Left ventricle myocardium superior (tissue), 1 donor: ENCODE measurements at regions not wholly inside any gene's neighbourhood (a gene's known extent, or its start where the extent isn't known, plus 50 kb on each side); places are given as distances from the start of the nearest gene placed in this dataset.

ENCODE experiments used
- ATAC-seq: fragments of 200-7000 bp; cut with Tn5 transposase; one replicate; pipeline ENCODE4 v1.9.1; 2020; ENCODE audit warnings: mild to moderate bottlenecking, moderate library complexity
- DNase-seq: peaks from one replicate; pipeline ENCODE4 v3.0.0-alpha.2; 2020
- intact Hi-C: fragments of 100-400 bp; cut with micrococcal nuclease; formaldehyde crosslinking; loops from one replicate; pipeline ENCODE4 v1.11.0; 2022
- donor health status: DM: no; HTN: yes; CAD: no; lungs with severe emphysema.

DNA sequence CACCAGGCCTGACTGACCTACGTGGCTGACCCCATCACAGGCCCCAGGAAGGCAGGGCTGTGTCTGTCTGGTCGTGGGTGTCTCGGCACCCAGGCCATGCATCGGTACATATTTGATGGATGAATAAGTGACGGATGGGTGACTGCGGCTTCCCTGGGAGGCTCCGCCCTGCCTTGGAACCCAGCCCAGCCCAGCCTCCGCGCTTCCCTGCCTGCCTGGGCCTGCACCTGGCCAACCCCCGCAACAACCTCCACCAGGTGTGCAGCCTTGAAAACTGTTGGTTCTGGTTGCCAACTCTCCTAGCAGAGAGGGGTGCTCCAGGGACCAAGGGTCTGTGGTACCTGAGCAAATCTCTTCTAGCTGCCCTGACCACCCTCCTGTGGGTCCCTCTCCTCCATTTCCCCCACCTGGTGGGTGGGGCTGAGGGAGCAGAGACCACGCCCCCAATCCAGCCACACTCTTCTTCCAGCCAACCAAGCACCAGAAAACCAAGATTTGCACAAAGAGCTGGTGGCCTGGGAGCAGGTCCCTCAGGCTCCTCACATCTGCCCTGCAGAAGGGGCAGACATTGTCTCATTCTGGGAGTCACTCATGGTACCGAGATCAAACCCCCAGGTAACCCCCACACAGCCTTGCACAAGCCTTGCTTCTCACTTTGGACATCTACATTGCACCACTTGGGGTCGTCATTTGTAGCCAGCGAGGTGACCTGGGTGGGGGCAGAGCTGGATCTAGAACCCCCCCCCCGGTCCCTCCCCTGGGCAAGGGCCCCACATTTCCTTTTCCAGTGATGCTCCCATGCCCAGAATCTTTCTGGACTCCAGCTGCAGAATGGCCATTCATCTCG, 100.6 kb upstream of the IER5L start:
- intact Hi-C loops = no loop called here
- DNase-seq = no peak
- no peak for ATAC-seq

DNA sequence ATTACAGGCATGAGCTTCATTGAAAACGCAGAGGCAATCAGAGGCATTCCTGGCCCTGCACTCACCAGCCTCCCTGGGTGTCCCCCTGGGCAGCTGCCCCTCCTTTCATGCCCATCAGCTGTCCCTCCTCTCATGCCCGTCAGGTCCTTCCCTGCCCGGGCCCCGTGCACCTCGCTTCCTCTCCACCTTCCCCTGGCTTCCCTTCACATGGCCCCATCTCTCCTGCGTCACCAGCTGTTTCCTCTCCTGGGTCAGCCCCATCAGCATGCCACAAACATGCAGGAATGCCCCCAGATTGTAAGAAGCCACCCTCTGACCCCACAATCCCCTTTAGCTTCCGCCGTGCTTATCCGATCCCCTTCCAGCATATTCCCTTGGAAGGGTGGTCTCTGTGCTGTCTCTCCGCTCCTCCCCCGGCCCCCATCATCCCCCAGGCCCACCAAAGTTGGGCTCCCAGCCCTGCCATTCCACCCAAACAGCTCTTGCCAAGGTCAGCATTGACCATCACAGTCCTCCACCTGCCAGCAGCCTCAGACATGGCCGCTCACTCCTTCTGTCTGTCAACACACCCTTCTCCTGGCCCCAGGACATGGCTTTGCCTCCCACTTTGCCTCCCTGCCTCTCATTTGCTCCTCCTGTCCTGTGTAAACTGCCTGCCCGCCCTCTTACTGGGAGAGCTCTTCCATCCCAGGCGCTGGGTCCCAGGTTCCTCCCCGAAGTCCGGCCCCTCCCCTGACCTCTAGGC, 98.6 kb upstream of the IER5L start:
- no peak for DNase-seq
- ATAC-seq = no peak
- intact Hi-C loops = no loop called here

DNA sequence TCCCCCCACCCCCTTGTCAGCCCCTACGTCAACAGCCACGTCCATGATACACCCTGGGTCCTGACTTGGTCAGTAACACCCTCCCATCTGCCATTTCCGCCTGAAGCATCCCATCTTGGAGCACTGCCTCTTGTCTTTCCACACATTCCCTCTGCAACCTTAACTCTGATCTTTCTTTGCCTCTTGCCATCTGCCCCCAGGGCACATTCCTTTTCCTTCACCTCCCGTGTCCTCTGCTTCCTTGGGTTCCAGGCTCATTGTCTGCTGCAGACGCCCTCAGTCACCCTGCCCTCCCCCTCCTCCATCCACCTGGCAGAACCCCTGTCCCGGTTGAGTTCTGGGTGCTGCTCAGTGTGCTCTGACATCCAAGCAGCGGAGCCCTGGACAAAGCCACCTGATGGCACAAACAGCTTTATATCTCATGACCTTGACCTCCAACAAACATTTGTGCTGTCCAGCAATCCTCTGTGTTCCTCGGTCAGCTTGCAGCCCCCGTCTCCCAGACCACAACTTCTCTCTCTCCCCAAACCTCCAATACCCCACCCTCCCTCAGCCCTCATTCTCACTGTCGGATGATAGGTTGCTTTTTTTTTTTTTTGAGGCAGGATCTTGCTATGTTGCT, 97.7 kb upstream of the IER5L start:
- ATAC-seq (no peak), DNase-seq (no peak)
- intact Hi-C loops = no loop called here

DNA sequence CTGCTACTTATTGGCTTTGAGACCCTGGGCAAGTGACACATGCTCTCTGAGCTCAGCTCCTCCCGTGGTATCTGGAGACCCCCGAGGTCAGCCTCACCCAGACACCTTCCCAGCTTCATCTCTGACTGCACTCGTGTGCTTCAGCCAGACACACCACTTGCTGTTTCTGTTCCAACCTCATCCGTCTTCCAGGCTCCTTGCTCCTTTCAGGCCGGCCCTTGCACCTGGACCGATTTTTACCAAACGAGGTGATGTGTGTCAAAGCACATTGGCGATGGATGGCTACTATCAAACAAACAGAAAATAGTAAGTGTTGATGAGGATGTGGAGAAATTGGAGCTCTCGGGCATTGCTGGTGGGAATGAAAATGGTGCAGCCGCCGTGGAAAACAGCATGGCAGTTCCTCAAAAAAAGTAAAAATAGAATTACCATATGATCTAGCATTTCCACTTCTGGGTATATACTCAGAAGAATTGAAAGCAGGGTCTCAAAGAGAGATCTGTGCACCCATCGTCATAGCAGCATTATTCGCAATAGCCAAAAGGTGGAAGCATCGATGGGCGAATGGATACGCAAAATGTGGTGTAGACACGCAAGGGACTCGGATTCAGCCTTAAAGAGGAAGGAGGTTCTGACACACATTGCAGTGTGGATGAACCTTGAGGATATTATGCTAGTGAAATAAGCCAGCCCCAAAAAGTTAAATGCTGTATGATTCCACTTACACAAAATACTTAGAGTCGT, 96.1 kb upstream of the IER5L start:
- ATAC-seq (no peak), DNase-seq (no peak)
- intact Hi-C loops = no loop called here

DNA sequence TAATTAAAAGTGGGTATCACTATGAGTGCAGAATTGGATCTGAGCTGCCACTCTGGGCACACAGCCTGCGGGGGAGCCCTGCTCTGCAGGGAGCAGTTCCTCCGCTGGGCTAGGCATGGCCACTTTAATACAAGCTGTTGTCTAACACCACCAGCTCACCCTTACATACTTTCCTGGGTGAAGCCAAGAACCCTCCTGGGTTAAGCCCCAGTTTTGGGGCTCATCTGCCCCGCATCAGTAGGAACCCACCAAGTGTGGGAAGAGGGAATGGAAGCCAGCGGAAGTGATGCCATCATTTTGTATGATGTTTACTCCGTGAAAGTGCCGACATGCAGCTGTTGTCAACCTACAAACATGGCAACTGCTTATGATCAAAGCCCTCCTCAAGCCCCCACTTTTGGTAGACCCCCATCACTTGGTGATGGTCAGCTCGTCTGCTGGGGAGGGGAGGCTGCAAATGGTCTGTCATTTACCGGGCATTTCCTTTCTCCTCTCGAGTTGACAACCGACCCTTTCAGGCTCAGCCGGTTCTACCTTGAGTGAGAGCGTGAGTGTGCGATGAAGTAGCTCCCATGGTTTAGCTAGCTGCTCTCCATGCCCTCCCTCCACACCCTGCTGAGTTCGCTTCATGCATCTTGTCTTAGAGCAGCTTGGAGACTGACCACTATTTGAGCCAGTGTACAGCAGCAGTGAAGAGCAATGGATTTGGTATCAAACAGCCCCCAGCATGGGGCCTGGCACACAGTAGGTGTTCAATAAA, 95.3 kb upstream of the IER5L start:
- ATAC-seq (no peak), DNase-seq (no peak)
- intact Hi-C loops = no loop called here

DNA sequence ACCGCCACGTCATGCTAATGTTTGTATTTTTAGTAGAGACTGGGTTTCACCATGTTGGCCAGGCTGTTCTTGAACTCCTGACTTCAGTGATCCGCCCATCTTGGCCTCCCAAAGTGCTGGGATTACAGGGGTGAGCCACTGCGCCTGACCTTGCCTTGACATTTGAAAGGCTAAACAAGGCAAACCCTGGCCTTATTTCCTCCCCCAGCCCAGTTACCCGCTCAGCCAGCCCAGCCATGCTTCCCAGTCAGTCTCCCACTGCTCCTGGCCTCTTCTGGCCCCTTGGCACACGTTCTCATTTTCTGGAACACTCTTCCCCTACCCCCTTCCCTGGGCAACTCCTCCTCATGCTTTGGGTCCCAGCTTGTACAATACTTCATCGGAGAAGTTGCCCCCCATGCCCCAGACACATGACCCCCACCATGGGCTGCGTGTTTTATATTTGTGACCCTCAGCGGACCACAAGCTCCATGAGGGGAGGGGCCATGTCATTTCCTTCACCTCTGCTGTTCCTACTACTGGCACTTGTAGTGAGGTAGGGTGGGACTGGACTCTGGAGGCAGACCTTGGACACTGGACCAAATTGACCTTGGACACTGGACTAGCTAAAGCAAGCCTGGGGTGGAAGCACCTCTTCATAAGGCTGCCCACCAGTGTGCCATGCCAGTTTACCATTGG, 94.4 kb upstream of the IER5L start:
- DNase-seq = no peak
- intact Hi-C loops = no loop called here
- ATAC-seq = no peak

DNA sequence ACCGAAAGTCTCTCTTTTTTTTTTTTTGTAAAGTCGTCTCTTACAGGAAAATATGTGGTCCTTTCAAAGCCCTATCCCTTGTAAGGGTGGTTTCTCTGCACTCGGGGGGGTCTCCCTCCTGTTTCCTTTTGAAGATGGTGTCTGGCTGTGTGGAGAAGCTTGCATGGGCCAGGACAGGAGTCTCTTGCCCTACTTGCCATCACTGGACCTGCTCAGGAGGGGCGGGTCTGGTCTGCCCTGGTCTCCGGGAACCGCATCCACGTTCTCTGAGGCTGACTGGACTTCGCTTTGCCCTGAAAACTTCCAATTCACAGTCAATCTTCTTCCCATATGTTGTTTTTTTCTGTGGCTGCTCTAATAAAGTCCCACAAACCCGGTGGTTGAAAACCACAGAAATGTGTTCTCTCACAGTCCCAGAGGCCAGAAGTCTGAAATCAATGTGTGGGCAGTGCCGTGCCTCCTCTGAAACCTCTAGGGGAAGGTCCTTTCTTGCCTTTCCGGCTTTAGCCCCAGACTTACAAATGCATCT, 92.9 kb upstream of the IER5L start:
- no peak for ATAC-seq
- intact Hi-C loops = no loop called here
- no peak for DNase-seq

DNA sequence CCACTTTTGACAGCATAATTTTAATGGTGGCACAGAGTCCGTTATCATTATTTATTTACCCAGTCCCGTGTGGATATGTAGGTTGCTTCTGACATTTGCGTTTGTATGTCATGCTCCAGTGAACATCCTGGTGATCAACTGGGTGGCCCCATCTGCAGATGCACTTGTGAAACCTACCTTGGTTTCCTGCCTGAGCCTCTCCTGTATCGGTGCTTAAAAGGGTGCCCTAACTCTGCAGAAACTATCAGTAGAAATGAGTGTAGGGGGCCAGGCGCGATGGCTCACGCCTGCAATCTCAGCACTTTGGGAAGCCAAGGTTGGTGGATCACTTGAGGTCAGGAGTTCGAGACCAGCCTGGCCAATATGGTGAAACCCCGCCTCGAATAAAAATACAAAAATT, 92.1 kb upstream of the IER5L start:
- DNase-seq (no peak), ATAC-seq (no peak)
- intact Hi-C loops = no loop called here

DNA sequence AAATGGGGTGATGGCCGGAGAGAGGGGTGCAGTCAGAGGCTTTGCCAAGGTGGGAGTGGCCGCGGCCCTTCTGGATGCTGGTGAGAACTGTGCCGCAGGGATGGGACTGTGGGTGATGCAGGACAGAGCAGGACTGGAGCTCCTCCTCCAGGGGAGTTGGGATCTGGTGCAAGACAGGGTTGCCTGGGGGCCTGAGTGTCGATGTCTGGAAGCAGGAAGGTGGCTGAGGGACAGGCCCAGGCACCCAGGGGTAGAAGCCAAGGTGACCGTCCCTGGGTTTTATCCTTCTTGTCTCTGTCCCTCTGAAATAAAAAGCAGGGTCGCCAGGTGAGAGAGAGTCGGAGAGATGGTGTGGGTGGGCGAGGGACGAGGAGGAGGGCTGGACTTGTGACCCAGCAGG, 89.1 kb upstream of the IER5L start:
- DNase-seq = peak; percentile 15
- no peak for ATAC-seq
- intact Hi-C loops = no loop called here

DNA sequence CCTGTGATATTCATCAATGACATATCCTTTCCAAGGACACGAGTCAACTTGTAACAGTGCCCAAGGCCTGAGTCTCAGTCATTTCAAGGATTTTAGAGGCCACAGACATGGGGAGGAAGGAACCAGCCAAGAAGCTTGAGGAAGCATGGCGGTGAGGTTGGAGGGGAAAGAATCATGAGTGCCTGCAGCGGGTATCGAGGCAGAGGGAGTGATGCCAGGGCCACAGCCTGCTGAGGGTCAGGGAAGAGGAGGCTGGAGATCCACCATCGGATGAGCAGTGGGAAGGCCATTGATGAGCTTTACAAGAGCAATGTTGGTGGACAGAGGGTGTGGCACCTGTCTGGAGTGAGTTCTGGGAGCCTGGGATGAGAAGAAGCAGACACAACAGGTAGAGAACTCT, 88.5 kb upstream of the IER5L start:
- DNase-seq (no peak), ATAC-seq (no peak)
- intact Hi-C loops = no loop called here

DNA sequence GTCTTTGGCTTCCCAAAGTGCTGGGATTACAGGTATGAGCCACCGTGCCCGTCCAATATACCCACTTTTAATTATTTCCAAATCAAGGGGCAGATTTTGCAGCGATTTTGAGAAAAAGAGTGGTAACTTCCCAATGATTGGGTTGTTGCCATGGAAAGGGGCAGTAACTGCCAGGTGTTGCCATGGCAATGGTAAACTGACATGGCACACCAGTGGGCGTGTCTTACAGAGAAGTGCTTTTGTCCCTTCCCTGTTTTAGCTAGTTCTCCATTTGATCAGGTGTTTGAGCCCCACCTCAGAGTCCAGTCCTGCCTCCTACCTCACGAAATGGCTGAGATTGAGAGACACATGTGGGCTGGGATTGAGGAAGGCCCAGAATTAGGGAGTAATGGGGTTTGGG, 86.3 kb upstream of the IER5L start:
- DNase-seq (no peak), ATAC-seq (no peak)
- intact Hi-C loops = no loop called here

DNA sequence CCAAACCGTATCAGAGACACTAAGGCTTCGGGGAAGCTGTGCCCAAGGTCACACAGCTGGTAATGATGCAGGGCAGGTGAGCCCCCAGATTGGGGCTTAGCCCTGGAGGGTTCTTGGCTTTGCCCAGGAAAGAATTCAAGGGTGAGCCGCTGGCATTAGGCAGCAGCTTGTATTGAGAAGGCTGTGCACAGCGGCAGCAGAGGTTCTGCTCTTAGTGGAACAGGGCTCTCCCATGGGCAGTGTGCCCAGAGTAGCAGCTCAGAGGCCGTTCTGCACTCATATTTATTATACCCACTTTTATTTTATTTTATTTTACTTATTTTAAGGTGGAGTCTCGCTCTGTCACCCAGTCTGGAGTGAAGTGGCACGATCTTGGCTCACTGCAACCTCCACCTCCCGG, 85.8 kb upstream of the IER5L start:
- intact Hi-C loops = no loop called here
- ATAC-seq (no peak), DNase-seq (peak; percentile 31)

DNA sequence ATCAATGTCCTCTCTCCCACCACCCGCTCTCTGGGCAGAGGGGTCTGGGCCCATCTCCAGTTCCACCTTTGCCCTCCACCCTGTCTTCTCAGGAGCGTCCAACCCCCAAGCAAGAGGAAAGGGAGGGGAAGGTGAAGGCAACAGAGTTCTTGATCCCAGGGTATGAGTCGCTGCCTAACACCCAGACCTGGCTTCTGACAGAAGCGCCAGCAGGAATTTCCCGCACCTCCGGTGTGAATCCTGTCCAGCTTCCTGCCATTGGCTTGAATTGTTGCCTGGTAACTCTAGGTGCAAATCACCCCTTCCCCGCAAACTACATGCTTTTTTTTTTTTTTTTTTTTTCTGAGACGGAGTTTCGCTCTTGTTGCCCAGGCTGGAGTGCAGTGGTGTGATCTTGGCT, 84.2 kb upstream of the IER5L start:
- DNase-seq (peak; percentile 26), ATAC-seq (no peak)
- intact Hi-C loops = no loop called here

DNA sequence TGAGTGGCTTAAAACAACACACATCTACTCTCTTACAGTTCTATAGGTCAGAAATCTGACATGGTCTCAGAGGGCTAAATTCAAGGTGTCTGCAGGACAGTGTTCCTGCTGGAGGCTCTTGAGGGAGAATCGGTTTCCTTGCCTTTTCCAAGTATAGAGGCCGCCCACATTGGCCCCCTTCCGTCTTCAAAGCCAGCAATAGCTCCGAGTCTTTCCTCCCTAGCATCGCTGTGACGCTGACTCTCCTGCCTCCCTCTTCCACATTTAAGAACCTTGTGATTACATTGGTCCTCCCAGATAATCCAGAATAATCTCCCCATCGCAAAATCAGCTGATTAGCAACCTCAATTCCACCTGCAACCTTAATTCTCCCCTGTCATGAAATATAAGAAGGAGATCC, 81.3 kb upstream of the IER5L start:
- ATAC-seq (no peak), DNase-seq (no peak)
- intact Hi-C loops = no loop called here

DNA sequence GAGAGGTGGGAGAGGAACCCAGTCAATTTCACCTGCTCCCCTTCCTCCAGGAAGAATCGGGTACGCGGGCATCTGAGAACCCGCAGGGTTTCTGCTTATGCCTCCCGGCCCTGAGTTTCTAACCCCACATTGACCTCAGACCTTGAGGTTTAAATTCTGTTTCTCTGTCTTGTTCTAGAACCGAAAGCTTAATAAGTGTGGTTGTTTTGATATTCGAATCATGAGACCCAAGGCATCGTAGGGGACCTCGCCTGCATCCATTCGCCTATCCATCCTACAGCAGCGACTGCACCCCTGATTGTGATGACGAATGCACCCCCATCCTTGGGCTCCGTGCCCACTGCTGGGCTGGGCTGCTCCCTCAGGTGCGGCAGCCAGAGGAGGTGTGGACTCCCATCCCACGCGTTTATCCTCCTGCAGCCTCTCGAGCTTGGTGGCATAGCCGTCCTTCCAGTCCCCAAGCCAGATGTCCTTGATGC, 80.8 kb upstream of the IER5L start:
- peak; percentile 41 for DNase-seq
- ATAC-seq = no peak
- intact Hi-C loops = no loop called here

DNA sequence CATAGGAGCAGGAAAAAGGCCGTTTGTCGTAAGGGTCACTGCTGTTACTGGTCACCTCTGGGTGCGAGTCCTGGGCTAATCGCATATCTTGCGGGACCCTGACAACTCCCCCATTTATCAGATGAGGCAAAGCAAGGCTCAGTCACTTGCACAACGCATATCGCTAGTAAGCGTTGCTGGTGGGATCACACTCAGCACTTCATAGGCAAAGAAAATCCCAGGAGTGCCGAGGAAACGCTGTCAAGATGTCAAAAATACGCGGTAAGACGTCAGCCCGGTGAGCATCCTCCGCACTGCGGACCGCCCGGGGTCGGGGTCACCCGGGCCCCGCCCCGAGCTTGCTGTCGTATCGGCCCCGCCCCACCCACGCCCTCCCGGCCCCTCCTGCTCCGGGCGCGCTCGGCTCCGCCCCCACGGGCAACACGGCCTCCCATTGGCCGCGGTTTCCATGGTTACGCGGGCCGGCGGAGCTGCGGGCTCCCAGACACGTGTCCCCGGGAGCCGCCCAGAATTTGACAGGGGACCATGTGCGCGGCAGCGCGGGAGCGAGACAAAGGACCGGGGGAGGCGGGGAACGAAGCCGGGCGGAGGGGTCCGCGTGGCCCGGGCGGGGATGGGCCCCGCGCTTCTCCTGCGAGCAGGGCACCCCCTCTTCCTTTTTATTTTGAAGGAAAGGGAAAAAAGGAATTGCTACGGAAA, 80.2 kb upstream of the IER5L start:
- intact Hi-C loops = no loop called here
- DNase-seq (peak; percentile 97), ATAC-seq (peak; percentile 81)

DNA sequence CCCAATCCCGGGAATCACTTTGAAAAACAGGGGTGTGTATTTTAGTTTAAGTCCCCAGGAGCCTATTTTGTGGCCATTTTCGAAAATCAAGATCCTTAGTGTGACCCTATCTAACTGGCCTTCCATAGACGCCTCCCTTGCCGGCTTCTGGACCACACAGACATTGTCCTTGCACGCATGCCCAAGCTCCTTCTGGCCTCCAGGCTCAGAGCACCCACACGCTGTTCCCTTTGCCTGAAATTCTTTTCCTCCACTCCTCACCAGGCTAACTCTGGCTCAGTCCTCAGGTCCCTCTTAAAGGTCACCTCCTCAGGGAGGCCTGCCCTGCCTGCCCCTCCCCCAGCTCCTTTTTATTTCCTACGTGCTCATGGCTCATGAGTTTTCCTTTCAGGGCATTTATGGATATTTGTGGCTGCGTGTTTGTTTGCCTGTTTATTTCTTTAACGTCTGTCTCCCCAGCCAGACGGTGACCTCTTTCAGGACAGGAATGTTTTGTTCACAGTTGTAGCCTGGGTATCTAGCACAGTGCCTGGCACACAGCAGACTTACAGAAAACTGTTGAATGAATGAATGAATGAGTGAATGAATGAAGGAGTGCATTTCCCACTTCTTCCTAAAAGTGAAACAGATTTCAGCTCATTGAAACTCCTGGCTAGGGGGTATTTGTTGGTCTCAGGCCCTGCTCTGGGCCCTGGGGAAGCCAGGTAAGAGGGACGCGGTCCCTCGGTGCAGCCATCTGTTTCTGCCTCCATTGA, 79.1 kb upstream of the IER5L start:
- intact Hi-C loops = no loop called here
- DNase-seq (peak; percentile 5), ATAC-seq (no peak)
